ENCODE measurements at regions not wholly inside any gene's neighbourhood (a gene's known extent, or its start where the extent isn't known, plus 50 kb on each side); places are given as distances from the start of the nearest gene placed in this dataset.

GRCh38 chr10:61356354-61356753, 96.8 kb downstream of the TMEM26 start:
- no peaks in the 10 kb centered on the region for H3K9me3 ChIP-seq (ENCODE audit: low read depth, low read length)
- no peaks in the 10 kb centered on the region for H4K20me1 ChIP-seq (ENCODE audit: insufficient read depth, low read length)
- TF ChIP-seq CTCF (IDR thresholded peaks at IDR 0.05; ENCODE audit: extremely low read depth, low read depth, low read length) = no peak
- no peak overlapping the region for H3K4me3 ChIP-seq (ENCODE audit: insufficient read depth, low read length)
- no peak for DNase-seq (ENCODE audit: insufficient read length, low spot score, missing footprints)
- H3K27ac ChIP-seq (ENCODE audit: low read depth, low read length) = no peak overlapping the region
- H3K79me2 ChIP-seq (ENCODE audit: insufficient read depth, low read length) = no peaks in the 10 kb centered on the region
- H2AFZ ChIP-seq (ENCODE audit: low read length) = no peak overlapping the region
- no peaks in the 10 kb centered on the region for H3K36me3 ChIP-seq (ENCODE audit: insufficient read depth, low read length)
- H3K4me2 ChIP-seq (ENCODE audit: insufficient read depth, low read length) = no peak overlapping the region
- H3K27me3 ChIP-seq (ENCODE audit: insufficient read depth, low read length) = no peaks in the 10 kb centered on the region
- H3K4me1 ChIP-seq (ENCODE audit: insufficient read depth, low read length) = no peaks in the 10 kb centered on the region

GRCh38 chr10:61355211-61355610, 98.0 kb downstream of the TMEM26 start:
- no peak overlapping the region for H2AFZ ChIP-seq (ENCODE audit: low read length)
- H3K27me3 ChIP-seq (ENCODE audit: insufficient read depth, low read length) = no peaks in the 10 kb centered on the region
- no peaks in the 10 kb centered on the region for H3K9me3 ChIP-seq (ENCODE audit: low read depth, low read length)
- no peaks in the 10 kb centered on the region for H3K4me1 ChIP-seq (ENCODE audit: insufficient read depth, low read length)
- H3K79me2 ChIP-seq (ENCODE audit: insufficient read depth, low read length) = no peaks in the 10 kb centered on the region
- H3K4me2 ChIP-seq (ENCODE audit: insufficient read depth, low read length) = no peak overlapping the region
- H4K20me1 ChIP-seq (ENCODE audit: insufficient read depth, low read length) = no peaks in the 10 kb centered on the region
- no peak overlapping the region for H3K27ac ChIP-seq (ENCODE audit: low read depth, low read length)
- H3K4me3 ChIP-seq (ENCODE audit: insufficient read depth, low read length) = no peak overlapping the region
- TF ChIP-seq CTCF (IDR thresholded peaks at IDR 0.05; ENCODE audit: extremely low read depth, low read depth, low read length) = no peak
- DNase-seq (ENCODE audit: insufficient read length, low spot score, missing footprints) = no peak
- no peaks in the 10 kb centered on the region for H3K36me3 ChIP-seq (ENCODE audit: insufficient read depth, low read length)

- H3K36me3 ChIP-seq (ENCODE audit: insufficient read depth, low read length) = no peaks in the 10 kb centered on the region
- no peak for TF ChIP-seq CTCF (IDR thresholded peaks at IDR 0.05; ENCODE audit: extremely low read depth, low read depth, low read length)
- DNase-seq (ENCODE audit: insufficient read length, low spot score, missing footprints) = no peak
- no peak overlapping the region for H3K27ac ChIP-seq (ENCODE audit: low read depth, low read length)
- H3K9me3 ChIP-seq (ENCODE audit: low read depth, low read length) = no peaks in the 10 kb centered on the region
- H3K27me3 ChIP-seq (ENCODE audit: insufficient read depth, low read length) = no peaks in the 10 kb centered on the region
- no peak overlapping the region for H2AFZ ChIP-seq (ENCODE audit: low read length)
- H3K79me2 ChIP-seq (ENCODE audit: insufficient read depth, low read length) = no peaks in the 10 kb centered on the region
- H3K4me1 ChIP-seq (ENCODE audit: insufficient read depth, low read length) = no peaks in the 10 kb centered on the region
- H3K4me2 ChIP-seq (ENCODE audit: insufficient read depth, low read length) = no peak overlapping the region
- no peak overlapping the region for H3K4me3 ChIP-seq (ENCODE audit: insufficient read depth, low read length)
- H4K20me1 ChIP-seq (ENCODE audit: insufficient read depth, low read length) = no peaks in the 10 kb centered on the region
Measured at GRCh38 chr10:61354401-61354975, 98.7 kb downstream of the TMEM26 start.

- no peak for TF ChIP-seq CTCF (IDR thresholded peaks at IDR 0.05; ENCODE audit: extremely low read depth, low read depth, low read length)
- Histone ChIP-seq H3K4me3 (ENCODE audit: insufficient read depth, low read length) (no peak overlapping the region), H3K4me2 (ENCODE audit: insufficient read depth, low read length) (no peak overlapping the region)
Measured at GRCh38 chr10:61350794-61351193, 102.4 kb downstream of the TMEM26 start.

More at GRCh38 chr10:61350794-61351193, 102.4 kb downstream of the TMEM26 start:
- no peak overlapping the region for H2AFZ ChIP-seq (ENCODE audit: low read length)
- H3K9me3 ChIP-seq (ENCODE audit: low read depth, low read length) = no peaks in the 10 kb centered on the region
- H3K27ac ChIP-seq (ENCODE audit: low read depth, low read length) = no peak overlapping the region
- H3K27me3 ChIP-seq (ENCODE audit: insufficient read depth, low read length) = no peaks in the 10 kb centered on the region
- H3K36me3 ChIP-seq (ENCODE audit: insufficient read depth, low read length) = no peaks in the 10 kb centered on the region
- no peak for DNase-seq (ENCODE audit: insufficient read length, low spot score, missing footprints)
- H3K4me1 ChIP-seq (ENCODE audit: insufficient read depth, low read length) = no peaks in the 10 kb centered on the region
- H4K20me1 ChIP-seq (ENCODE audit: insufficient read depth, low read length) = no peaks in the 10 kb centered on the region
- no peaks in the 10 kb centered on the region for H3K79me2 ChIP-seq (ENCODE audit: insufficient read depth, low read length)

Data from osteoblast (primary cell).